Heart left ventricle (tissue), 16 donors: ENCODE measurements at regions not wholly inside any gene's neighbourhood (a gene's known extent, or its start where the extent isn't known, plus 50 kb on each side); places are given as distances from the start of the nearest gene placed in this dataset.

Experiments used
- ATAC-seq, 4 donors: fragments of 200-7000 bp; cut with Tn5 transposase; one replicate each; pipeline ENCODE4 v1.9.1; 2020 to 2022; ENCODE audit warnings: moderate library complexity in 4 of 4, mild to moderate bottlenecking in 3 of 4, moderate number of reproducible peaks in 1 of 4
- DNase-seq, 5 donors: peaks; one replicate each; pipeline ENCODE4 v3.0.0-alpha.2; 2020
- H3K27ac ChIP-seq, 12 donors: fragments of 200-600 bp; sonication (generic) in 4 of 12; one replicate each; pipeline versions ENCODE4 v1.5.0 to v1.8.0; 2016 to 2022; ENCODE audit warnings: mild to moderate bottlenecking in 2 of 12
- H3K27me3 ChIP-seq, 9 donors: fragments of 200-600 bp; sonication (generic) in 2 of 9; one replicate each; pipeline versions ENCODE4 v1.5.1 to v1.8.0; 2016 to 2022; ENCODE audit warnings: mild to moderate bottlenecking in 3 of 9
- H3K36me3 ChIP-seq, 9 donors: fragments of 200-600 bp; sonication (generic) in 2 of 9; one replicate each; pipeline versions ENCODE4 v1.5.0 to v1.8.0; 2018 to 2022; ENCODE audit warnings: mild to moderate bottlenecking in 2 of 9
- H3K4me1 ChIP-seq, 12 donors: fragments of 200-600 bp; sonication (generic) in 4 of 12; one replicate each; pipeline versions ENCODE4 v1.5.0 to v1.8.0; 2016 to 2022; ENCODE audit warnings: mild to moderate bottlenecking in 3 of 12
- H3K4me3 ChIP-seq, 12 donors: fragments of 200-600 bp; sonication (generic) in 4 of 12; one replicate each; pipeline versions ENCODE4 v1.5.0 to v1.8.0; 2017 to 2022; ENCODE audit warnings: mild to moderate bottlenecking in 9 of 12, moderate library complexity in 4 of 12
- H3K9me3 ChIP-seq, 12 donors: fragments of 200-600 bp; sonication (generic) in 4 of 12; one replicate each; pipeline versions ENCODE4 v1.5.0 to v1.8.0; 2016 to 2022; ENCODE audit warnings: mild to moderate bottlenecking in 1 of 12
- POLR2A ChIP-seq, 2 donors: fragments of 450-650 bp; IDR thresholded peaks; one replicate each; pipeline ENCODE4 v1.6.1; 2017; ENCODE audit warnings: antibody characterized with exemption in 2 of 2, mild to moderate bottlenecking in 2 of 2, moderate library complexity in 2 of 2
- WGBS, 4 donors: extraction: QIAGEN DNeasy Blood & Tissue Kit in 2 of 4; methylation state at CpG; one replicate each; pipeline versions ENCODE4 v1.1.5 to v1.1.7; 2013 to 2018; 5-methylcytosine and 5-hydroxymethylcytosine counted together
- intact Hi-C, 10 donors: fragments of 100-400 bp; cut with DNase I; formaldehyde crosslinking; loops; one replicate each; pipeline versions ENCODE4 v1.11.1 to v1.14.2; 2022
- TF ChIP-seq, protein P1 (sequence below), 12 donors: fragments of 200-600 bp; sonication (generic) in 4 of 12; IDR thresholded peaks; one replicate each; pipeline versions ENCODE4 v1.5.0 to v1.8.0; 2018 to 2022; ENCODE audit warnings: antibody characterized with exemption in 12 of 12, mild to moderate bottlenecking in 5 of 12
- donor health status: ischemic (EF 13 %, LVEDD 7.1; RV severe dilation, severe dysfunction).
- donor health status: healthy with polysubstance abuse.
- donor health status: DM: no; HTN: yes; CAD: no.
- donor health status: DM: no; HTN: no; CAD: no.
- donor health status: ischemic (EF 25% LVEDD 6.9; RV normal size, moderate dysfunction).
- donor health status: ischemic (EF 25% LVEDD 5.7; RV mildly dilated, moderate dysfunction).
- donor health status: healthy.
- donor health status: DM: yes; HTN: yes; CAD: no.
- donor health status: ischemic (EF 35%, LVEDD 5.7; RV mildly dilated, moderate dysfunction).
- donor health status: nonischemic (EF 11% LVEDD 7.7; RV severe dilation, severe dysfunction).
- donor health status: DM: yes; HTN: yes; CAD: no.
- donor health status: PGD.
- donor health status: ischemic (EF 29% LVEDD 5.4; RV normal size, mild dysfunction).
- donor health status: nonischemic (EF 23%, LVEDD 6.1; RV moderate dilation, normal function).

DNA sequence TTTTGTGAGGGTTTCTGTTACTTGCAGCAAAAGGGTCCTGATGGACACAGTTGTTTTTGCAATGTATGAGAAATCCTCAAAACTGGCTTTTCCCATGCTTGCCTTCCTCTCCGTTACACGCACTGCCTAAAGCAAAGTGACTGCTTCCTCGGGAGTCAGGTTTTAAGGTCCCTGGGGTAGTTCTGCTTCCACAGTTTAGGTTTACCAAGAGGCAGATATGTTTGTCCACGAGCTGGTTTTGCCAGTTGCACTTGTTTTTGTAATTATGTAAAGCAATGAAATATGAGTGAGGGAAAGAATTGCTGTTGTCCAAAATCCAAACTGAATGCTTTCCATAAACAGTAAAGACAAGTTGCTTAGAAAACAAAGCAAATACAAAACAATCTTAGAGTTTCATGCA is 290.7 kb upstream of the AMIGO2 start:
- peaks cover 0 to 5% (median 0%) of the 10 kb centered on the region in 12 donors for H3K4me1 ChIP-seq
- DNase-seq = no peak
- 71 to 83% (median 79%) methylated on average over 4 of the region's 4 CpGs for WGBS, 4 donors
- TF ChIP-seq, protein P1, sequence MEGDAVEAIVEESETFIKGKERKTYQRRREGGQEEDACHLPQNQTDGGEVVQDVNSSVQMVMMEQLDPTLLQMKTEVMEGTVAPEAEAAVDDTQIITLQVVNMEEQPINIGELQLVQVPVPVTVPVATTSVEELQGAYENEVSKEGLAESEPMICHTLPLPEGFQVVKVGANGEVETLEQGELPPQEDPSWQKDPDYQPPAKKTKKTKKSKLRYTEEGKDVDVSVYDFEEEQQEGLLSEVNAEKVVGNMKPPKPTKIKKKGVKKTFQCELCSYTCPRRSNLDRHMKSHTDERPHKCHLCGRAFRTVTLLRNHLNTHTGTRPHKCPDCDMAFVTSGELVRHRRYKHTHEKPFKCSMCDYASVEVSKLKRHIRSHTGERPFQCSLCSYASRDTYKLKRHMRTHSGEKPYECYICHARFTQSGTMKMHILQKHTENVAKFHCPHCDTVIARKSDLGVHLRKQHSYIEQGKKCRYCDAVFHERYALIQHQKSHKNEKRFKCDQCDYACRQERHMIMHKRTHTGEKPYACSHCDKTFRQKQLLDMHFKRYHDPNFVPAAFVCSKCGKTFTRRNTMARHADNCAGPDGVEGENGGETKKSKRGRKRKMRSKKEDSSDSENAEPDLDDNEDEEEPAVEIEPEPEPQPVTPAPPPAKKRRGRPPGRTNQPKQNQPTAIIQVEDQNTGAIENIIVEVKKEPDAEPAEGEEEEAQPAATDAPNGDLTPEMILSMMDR (IDR thresholded peaks at IDR 0.05) = no peak
- no peak for TF ChIP-seq POLR2A (IDR thresholded peaks at IDR 0.05)
- no peak overlapping the region for H3K27ac ChIP-seq
- H3K9me3 ChIP-seq = peaks cover 0 to 9% (median 0%) of the 10 kb centered on the region in 12 donors
- no peaks in the 10 kb centered on the region for H3K27me3 ChIP-seq
- ATAC-seq = no peak
- intact Hi-C loops = no loop called here
- H3K36me3 ChIP-seq = no peaks in the 10 kb centered on the region
- H3K4me3 ChIP-seq = no peak overlapping the region

DNA sequence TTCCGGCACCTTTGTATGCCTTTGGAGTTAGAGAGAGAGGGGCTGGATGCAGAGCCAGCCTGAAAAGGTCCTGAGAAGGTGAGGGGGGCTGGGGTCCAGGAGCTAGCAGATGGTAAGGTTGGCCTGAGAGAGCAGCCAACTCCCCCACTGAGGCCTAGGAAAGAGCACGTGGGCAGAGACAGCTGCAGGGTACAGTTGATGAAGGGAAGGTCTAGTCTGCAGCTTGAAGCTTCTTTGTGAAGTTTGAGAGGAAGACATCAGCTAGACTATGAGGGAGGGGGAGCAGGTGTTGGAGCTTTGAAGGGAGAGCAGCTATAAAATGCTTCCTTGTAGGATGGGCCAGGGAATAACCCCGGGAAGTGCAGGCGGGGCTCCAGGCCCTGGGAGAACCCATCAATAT is 289.3 kb upstream of the AMIGO2 start:
- peaks cover 0 to 4% (median 0%) of the 10 kb centered on the region in 12 donors for H3K9me3 ChIP-seq
- intact Hi-C loops = no loop called here
- H3K27ac ChIP-seq = no peak overlapping the region
- peaks cover 0 to 5% (median 0%) of the 10 kb centered on the region in 12 donors for H3K4me1 ChIP-seq
- DNase-seq (no peak), ATAC-seq (no peak)
- no peak overlapping the region for H3K4me3 ChIP-seq
- TF ChIP-seq POLR2A (IDR thresholded peaks at IDR 0.05) = no peak
- TF ChIP-seq, protein P1 (IDR thresholded peaks at IDR 0.05) = no peak
- WGBS, 4 donors = 71 to 87% (median 83%) methylated on average over 4 of the region's 4 CpGs
- no peaks in the 10 kb centered on the region for H3K27me3 ChIP-seq
- H3K36me3 ChIP-seq = no peaks in the 10 kb centered on the region

DNA sequence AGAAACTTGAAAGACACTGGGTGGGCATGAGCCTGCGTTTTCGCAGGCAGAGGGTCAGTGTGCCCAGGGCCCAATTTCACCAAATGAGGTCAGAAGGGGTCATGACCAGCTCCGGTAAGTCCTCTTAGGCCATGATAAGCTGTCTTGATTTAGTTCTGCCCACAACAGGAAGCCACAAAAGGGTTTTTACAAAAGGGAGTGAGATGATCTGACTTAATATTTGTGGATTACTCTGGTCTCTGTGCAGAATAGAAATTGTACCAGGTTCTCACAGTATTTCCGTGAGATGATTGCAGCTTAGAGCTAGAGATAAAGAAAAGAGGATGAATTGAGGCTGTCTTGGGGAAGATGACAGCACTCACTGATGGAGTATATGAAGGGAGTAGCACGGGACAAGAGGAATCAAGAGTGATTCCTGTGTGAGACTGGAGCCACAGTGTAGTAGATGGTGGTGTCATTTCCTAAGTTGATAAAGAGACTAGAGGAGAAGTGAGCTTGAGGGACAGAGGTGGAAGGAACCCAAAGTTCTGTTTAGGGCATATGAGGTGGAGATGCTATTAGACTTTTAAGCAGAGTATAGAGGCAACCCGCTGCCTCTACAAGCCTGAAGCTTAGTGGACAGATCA is 288.3 kb upstream of the AMIGO2 start:
- DNase-seq (no peak), ATAC-seq (no peak)
- peak overlapping the region in 1 of 12 donors; percentile 7 for H3K27ac ChIP-seq
- TF ChIP-seq, protein P1 (IDR thresholded peaks at IDR 0.05) = no peak
- TF ChIP-seq POLR2A (IDR thresholded peaks at IDR 0.05) = no peak
- H3K36me3 ChIP-seq = no peaks in the 10 kb centered on the region
- no peaks in the 10 kb centered on the region for H3K9me3 ChIP-seq
- H3K4me3 ChIP-seq = no peak overlapping the region
- WGBS, 4 donors = 80 to 87% (median 86%) methylated on average over 6 of the region's 6 CpGs
- peaks cover 0 to 10% (median 0%) of the 10 kb centered on the region in 12 donors for H3K4me1 ChIP-seq
- H3K27me3 ChIP-seq = peaks cover 0 to 6% (median 0%) of the 10 kb centered on the region in 9 donors
- intact Hi-C loops = no loop called here

DNA sequence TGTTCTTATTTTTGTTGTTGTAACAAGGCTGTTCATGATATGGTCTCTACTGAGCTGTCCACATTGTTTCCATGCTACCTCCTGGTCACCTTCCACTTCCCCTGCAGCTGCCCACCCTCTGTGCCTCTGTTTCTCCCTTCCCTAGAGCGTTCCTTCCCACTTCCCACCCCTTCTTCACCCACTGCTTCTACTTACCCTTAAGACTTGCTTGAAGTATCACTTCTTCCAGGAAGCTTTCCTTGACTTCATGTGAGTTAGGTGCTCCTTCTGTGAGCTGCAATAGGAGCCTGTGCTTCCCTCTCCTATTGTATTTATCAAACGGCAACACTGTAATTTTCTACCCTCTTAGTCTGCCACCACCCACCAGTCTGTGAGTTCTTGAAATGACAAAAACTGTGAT is 286.8 kb upstream of the AMIGO2 start:
- no peak for ATAC-seq
- 89 to 93% (median 92%) methylated on average over 2 of the region's 2 CpGs for WGBS, 4 donors
- no peak for TF ChIP-seq POLR2A (IDR thresholded peaks at IDR 0.05)
- TF ChIP-seq, protein P1 (IDR thresholded peaks at IDR 0.05) = no peak

More for the DNA sequence above, 286.8 kb upstream of the AMIGO2 start:
- no peak for DNase-seq
- Histone ChIP-seq H3K27ac (no peak overlapping the region), H3K36me3 (no peaks in the 10 kb centered on the region), H3K27me3 (peaks cover 0 to 6% (median 0%) of the 10 kb centered on the region in 9 donors), H3K4me1 (peaks cover 0 to 24% (median 2%) of the 10 kb centered on the region in 12 donors), H3K9me3 (no peaks in the 10 kb centered on the region), H3K4me3 (no peak overlapping the region)
- intact Hi-C loops = no loop called here
